ENCODE measurements at regions not wholly inside any gene's neighbourhood (a gene's known extent, or its start where the extent isn't known, plus 50 kb on each side); places are given as distances from the start of the nearest gene placed in this dataset.

GRCh38 chr6:137339929-137340559 lies 120.9 kb upstream of the IFNGR1 start:
- Histone ChIP-seq H3K4me3 (no peak overlapping the region), H3K27me3 (no peaks in the 10 kb centered on the region), H3K36me3 (no peaks in the 10 kb centered on the region), H3K9me3 (no peaks in the 10 kb centered on the region), H3K4me1 (peaks cover 0 to 33% (median 16%) of the 10 kb centered on the region in 3 donors), H3K27ac (peak overlapping the region in 1 of 4 donors; percentile 38)
- DNase-seq: no peak
- TF ChIP-seq CTCF (IDR thresholded peaks at IDR 0.05): no peak
- TF ChIP-seq POLR2A (IDR thresholded peaks at IDR 0.05): no peak
- 19 to 21% methylated on average over 5 of the region's 5 CpGs for WGBS, 2 donors
- intact Hi-C loops (cut with DNase I): no loop called here

- 92 to 100% methylated on average over 3 of the region's 3 CpGs for WGBS, 2 donors
- no peak overlapping the region for H3K4me3 ChIP-seq
- TF ChIP-seq CTCF (IDR thresholded peaks at IDR 0.05) (no peak), POLR2A (IDR thresholded peaks at IDR 0.05) (no peak)
- DNase-seq: no peak
- no peaks in the 10 kb centered on the region for H3K36me3 ChIP-seq
- no peak overlapping the region for H3K27ac ChIP-seq
- H3K4me1 ChIP-seq: peaks cover 0 to 11% (median 2%) of the 10 kb centered on the region in 3 donors
- H3K27me3 ChIP-seq: no peaks in the 10 kb centered on the region
- intact Hi-C loops (cut with DNase I): no loop called here
- H3K9me3 ChIP-seq: no peaks in the 10 kb centered on the region
These were observed 115.7 kb upstream of the IFNGR1 start for GRCh38 chr6:137334884-137335283.

GRCh38 chr6:137334094-137334493 lies 114.9 kb upstream of the IFNGR1 start:
- no peak overlapping the region for H3K4me3 ChIP-seq
- intact Hi-C loops (cut with DNase I): no loop called here
- 75 to 81% methylated on average over 5 of the region's 5 CpGs for WGBS, 2 donors
- no peak for TF ChIP-seq POLR2A (IDR thresholded peaks at IDR 0.05)
- TF ChIP-seq CTCF (IDR thresholded peaks at IDR 0.05): no peak
- no peak for DNase-seq
- H3K9me3 ChIP-seq: no peaks in the 10 kb centered on the region
- peaks cover 0 to 5% (median 0%) of the 10 kb centered on the region in 3 donors for H3K4me1 ChIP-seq
- no peaks in the 10 kb centered on the region for H3K36me3 ChIP-seq
- no peaks in the 10 kb centered on the region for H3K27me3 ChIP-seq
- no peak overlapping the region for H3K27ac ChIP-seq

GRCh38 chr6:137332637-137333280 lies 113.6 kb upstream of the IFNGR1 start:
- H3K27ac ChIP-seq: no peak overlapping the region
- no peak overlapping the region for H3K4me3 ChIP-seq
- TF ChIP-seq CTCF (IDR thresholded peaks at IDR 0.05) (no peak), POLR2A (IDR thresholded peaks at IDR 0.05) (no peak)
- DNase-seq: no peak
- WGBS, 2 donors: 62 to 72% methylated on average over 8 of the region's 8 CpGs
- H3K9me3 ChIP-seq: no peaks in the 10 kb centered on the region
- H3K36me3 ChIP-seq: no peaks in the 10 kb centered on the region
- no peaks in the 10 kb centered on the region for H3K27me3 ChIP-seq
- peaks cover 0 to 5% (median 0%) of the 10 kb centered on the region in 3 donors for H3K4me1 ChIP-seq
- intact Hi-C loops (cut with DNase I): no loop called here

- WGBS, 2 donors: 54 to 67% methylated on average over 1 of the region's 1 CpG
These were observed 104.7 kb upstream of the IFNGR1 start for GRCh38 chr6:137323860-137324259.

More at GRCh38 chr6:137323860-137324259, 104.7 kb upstream of the IFNGR1 start:
- no peak for DNase-seq
- no peak overlapping the region for H3K27ac ChIP-seq
- TF ChIP-seq POLR2A (IDR thresholded peaks at IDR 0.05) (no peak), CTCF (IDR thresholded peaks at IDR 0.05) (no peak)
- no peak overlapping the region for H3K4me3 ChIP-seq
- intact Hi-C loops (cut with DNase I): no loop called here
- no peaks in the 10 kb centered on the region for H3K9me3 ChIP-seq
- no peaks in the 10 kb centered on the region for H3K27me3 ChIP-seq
- H3K36me3 ChIP-seq: no peaks in the 10 kb centered on the region
- H3K4me1 ChIP-seq: no peaks in the 10 kb centered on the region

Data from esophagus squamous epithelium (tissue), 5 donors.